GM18498 (cell line): ENCODE measurements at regions not wholly inside any gene's neighbourhood (a gene's known extent, or its start where the extent isn't known, plus 50 kb on each side); places are given as distances from the start of the nearest gene placed in this dataset.
"Not testable (repeated sequence)": the region's sequence is repeated elsewhere in the genome, so short reads cannot be mapped to it uniquely, and the experiment has no call there.

Experiments
- ATAC-seq: cut with Tn5 transposase; IDR thresholded peaks from one replicate; pipeline ENCODE4 v1.9.1; 2021; ENCODE audit warnings: mild to moderate bottlenecking, moderate library complexity; ENCODE audit not compliant: unreplicated experiment

GRCh38 chr10:31687663-31688482 is 240.8 kb downstream of the ARHGAP12 start:
- no peak for ATAC-seq

- no peak for ATAC-seq
Observed at GRCh38 chr10:31686599-31686998, 242.0 kb downstream of the ARHGAP12 start.

DNA sequence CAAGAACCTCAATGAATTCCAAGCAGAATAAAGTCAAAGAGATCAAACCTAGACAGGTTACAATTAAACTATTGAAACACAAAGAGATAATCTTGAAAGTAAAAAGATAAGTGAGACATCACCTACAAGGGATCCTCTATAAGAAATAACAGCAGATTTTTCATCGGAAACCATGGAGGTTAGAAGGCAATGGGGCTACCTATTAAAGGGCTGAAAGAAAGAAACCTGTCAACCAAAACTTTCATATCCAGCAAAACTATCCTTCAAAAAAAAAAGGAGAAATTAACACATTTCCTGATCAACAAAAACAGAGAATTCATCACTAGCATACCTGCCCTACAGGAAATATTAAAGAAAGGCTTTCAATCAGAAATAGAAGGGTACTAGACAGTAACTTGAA is 244.9 kb downstream of the ARHGAP12 start:
- no peak for ATAC-seq

DNA sequence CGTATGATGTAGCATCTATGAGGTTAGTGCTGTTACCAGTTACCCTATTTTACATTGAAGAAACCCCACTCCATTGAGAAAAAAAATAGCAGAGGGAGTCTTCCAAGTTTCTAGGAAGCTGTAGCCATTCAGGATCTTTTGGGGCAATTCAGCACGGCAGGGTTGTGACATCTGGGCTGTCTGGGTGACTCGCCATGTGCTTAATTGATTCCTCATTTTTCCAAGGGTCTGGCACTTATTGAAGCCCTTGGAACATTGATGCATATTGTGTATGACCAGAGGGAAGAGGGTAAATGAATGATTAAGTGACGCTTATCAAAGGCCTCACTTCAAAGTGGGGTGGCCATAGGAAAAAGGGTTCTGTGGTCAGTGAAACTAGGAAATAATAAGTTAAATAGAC is 248.7 kb downstream of the ARHGAP12 start:
- no peak for ATAC-seq

DNA sequence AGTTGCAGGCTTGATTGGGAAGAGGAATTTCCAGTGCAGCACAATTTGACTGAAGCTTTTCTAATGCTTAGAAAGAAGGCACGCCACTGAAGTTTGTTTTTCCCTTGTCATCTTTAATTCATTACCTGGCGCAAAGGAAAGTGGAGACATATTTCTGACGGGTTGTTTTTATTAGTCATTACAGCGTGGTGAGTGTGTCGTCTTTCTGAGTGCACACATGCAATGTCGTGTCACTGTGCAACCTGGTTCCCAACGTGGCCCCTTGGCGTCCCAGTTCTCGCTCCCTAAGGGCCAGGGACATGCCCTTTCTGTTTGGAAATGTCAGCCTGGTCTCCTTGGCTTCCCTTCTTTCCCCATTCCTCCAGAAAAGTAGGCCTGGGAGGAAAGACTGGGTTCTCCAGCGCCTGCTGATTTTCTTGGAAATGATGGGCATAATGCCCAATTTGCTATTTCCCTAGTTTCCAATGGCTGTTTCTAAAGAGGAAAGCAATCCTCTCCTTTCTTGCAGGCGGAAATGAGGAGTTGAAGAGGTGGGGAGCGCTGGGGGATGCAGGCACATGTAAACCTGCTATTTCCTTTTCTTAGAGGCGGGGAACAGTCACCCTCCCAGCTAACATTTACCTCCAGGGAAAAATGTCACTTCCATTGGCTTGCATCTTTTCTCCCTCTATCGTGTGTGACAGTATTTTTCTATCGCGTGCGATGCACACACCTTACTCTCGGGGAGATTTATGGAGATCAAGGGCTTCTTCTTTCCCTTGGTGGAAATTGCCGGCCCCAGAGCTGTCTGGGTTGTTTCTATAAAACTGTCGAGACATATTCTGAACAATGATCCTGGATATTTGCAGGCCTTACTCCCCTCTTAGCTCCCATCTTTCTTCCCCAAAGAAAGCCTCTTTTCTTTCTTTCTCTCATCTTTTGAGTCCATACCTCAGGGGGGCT is 249.8 kb downstream of the ARHGAP12 start:
- ATAC-seq: no peak

- no peak for ATAC-seq
Observed at GRCh38 chr10:31678139-31678536, 250.5 kb downstream of the ARHGAP12 start.

DNA sequence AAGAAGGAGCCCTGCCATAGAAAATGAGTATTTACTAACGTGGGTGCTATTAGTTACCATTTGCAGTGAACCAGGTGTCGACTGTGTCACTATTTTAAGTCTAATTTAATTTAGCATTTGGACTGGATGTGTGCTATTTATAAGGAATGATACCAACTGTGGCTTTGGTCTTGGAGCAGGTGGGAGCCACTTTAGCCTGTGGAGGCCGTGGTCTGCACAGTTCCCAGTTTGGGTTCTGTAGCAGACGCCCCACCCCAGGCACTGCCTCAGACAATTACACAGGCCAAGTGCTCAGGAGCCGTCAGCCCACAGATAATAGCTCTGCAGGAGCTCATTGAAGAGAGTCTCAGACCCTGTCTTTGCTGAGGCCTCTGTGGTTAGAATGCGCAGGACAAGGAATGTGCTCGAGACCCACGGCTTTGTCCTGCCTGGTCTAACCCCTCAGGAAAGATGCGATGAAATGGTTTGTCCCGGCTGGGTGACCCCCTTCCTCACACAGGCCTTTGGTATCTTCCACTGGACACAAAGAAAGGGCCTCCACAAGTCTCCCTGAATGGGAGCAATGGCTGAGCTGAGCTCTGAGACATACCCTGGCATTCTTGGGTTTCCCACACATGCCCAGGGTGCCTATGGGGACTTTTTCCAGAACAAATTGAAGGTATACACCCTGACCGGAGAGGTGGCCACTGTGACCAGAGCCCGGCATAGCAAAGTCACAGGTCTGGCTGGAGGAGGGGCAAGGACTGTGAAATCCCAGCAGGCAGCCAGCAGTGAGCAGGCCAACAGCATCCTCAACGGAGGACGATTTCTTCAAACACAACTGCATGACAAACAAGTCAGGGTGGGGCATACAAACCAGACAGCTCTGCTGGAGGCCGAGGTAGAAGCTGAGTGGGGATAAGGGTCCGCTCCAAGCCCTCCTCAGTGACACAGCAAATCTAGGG is 251.2 kb downstream of the ARHGAP12 start:
- no peak for ATAC-seq

GRCh38 chr10:31675726-31676125 is 252.9 kb downstream of the ARHGAP12 start:
- ATAC-seq: no peak

DNA sequence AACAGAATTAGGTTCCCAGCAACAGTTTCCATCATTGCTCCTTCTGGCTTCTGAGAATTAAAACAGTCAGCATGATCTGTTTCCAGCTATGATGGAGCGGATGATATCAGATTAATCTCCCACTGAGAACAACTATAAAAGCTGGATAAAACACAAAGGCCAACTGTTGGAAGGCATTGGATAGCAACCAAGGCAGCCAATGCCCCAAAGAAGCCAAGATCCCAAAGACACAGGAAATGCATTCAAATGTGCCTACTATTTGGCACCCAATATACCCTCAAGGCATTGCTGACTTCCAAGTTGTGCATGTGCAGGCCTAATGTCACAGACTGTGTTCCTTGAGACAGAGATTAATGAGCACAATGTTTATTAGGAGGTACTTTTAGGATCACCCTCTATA is 259.3 kb downstream of the ARHGAP12 start:
- no peak for ATAC-seq

DNA sequence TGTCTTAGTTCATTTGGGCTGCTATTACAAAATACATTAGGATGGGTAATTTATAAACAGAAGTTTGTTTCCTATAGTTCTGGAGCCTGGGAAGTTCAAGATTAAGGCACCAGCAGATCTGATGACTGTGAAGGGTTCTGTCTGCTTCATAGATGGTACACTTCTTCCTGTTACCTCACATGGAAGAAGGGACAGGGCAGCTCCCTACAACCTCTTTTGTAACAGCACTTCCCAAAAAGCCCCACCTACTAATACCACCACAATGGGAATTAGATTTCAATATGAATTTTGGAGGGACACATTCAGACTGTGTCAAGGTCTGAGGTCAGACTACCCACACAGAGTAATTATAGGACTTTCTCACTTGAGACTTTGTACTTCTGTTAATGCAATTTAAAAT is 260.3 kb downstream of the ARHGAP12 start:
- no peak for ATAC-seq

GRCh38 chr10:31665764-31666279 is 262.8 kb downstream of the ARHGAP12 start:
- ATAC-seq: not testable (repeated sequence)

DNA sequence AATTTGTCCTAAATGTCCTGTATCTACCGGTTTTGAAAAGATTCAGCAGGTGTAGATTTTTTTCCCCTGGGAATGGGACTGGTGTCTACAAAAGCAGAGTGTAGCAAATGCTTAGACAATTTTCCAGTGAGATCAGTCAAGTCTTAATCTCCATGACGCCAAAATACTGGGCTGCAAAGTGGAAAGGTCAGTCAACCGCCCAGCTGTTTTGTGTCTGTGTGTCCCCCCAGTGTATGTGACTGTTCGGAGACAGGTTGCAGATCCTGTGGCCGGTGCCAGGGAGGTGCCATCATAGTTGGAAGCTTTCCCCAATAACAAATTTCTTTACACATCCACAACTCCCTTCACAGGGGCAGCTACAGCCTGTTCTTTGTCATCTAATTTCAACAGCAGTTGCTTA is 263.8 kb downstream of the ARHGAP12 start:
- ATAC-seq: no peak

GRCh38 chr10:31664071-31664470 is 264.6 kb downstream of the ARHGAP12 start:
- not testable (repeated sequence) for ATAC-seq

DNA sequence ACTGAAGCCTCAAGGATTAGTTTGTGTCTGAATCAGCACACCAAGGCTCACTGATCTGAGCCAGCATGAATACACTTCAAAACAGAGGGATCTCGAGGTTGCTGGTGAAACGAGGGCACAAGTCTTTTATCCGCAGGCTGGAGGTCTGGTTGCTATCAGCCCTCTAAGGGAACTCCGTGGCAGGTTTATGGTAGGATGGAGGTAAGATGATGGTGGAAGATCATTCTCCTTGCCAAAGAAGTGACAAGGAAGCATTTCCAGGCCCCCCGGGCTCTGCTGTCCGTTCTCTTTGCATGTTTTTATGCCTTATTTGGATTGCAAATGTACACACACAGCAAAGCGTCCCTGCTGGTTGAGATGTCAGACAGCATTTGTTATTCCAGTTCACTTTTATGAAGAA is 268.3 kb downstream of the ARHGAP12 start:
- no peak for ATAC-seq

DNA sequence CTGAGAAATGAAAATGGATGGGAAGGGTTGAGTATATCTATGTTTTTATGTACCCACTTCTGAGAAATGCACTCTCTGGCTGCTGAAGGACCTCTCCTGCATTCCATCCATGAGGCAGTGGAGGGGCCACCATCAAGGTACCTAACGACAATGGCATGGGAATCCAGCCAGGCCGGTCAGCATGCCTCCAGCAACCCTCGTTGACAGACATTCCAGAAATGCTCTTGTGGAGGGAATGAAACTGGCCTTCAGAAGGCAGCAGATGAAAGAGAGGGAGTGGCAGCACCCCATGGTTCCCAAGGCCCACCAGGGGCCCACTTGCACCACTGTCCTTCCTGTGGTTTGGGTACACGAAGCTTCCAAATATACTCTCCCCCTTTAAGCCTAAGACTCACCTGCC is 269.0 kb downstream of the ARHGAP12 start:
- ATAC-seq: no peak

DNA sequence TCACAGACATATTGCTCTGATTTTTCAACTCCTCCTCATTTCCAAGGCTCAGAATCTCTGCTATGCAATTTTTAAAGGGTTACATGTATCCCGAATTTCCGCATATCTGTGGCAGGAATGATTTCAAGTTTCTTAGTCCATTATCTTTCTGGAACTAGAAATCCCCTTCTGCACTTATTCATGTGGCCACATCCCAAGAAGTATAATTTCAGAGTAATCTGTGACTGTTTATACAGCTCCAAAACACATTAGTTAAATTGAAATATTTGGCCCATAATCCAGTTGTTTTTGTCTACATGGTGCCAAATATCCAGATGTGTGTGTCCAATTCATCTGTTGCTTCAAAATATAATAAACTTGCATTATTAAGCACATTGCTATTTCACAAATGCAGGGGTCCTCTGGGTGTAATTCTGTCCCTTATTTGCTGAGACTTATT is 271.2 kb downstream of the ARHGAP12 start:
- ATAC-seq: no peak

GRCh38 chr10:31656851-31657433 is 271.7 kb downstream of the ARHGAP12 start:
- ATAC-seq: no peak

DNA sequence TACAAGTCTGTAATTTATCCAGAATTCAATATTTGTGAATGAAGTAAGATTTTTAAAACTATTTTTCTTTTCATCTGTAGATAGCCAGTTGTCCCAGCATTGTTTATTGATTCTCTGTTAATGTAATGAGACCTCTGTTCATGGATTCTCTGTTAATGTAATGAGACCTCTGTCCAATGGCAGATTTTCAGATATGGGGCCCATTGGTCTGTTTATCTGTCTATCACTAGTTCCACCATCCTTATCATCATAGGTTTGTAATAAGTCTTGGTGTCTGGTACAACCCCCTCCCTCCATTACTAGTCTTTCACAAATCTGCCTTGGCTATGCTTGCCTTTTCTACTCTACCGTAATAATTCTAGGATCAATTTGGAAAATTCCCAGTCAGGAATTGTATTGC is 276.6 kb downstream of the ARHGAP12 start:
- no peak for ATAC-seq

- no peak for ATAC-seq
Observed at GRCh38 chr10:31650010-31650409, 278.6 kb downstream of the ARHGAP12 start.

DNA sequence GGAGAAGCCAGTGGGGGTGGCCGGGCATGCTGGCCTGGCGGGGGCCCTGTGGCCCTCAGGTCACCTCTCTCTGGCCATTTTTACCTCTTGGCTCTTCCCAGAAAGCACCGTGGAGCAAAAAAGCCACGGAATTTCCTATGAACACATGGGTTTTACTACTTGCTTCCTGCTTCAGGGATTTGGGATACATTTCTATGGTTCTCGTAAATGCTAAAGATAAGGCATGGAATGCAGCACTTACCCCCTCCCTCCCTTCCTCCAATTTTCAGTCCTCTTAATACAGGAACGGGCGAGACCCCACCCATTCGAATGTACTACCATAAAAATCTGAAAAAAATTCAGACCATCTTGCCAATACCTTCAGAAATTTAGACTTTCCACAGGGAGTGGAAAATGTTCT is 279.7 kb downstream of the ARHGAP12 start:
- ATAC-seq: no peak
